HuH-7.5 (cell line): ENCODE measurements at regions not wholly inside any gene's neighbourhood (a gene's known extent, or its start where the extent isn't known, plus 50 kb on each side); places are given as distances from the start of the nearest gene placed in this dataset.

Experiments
- DNase-seq: peaks from one replicate; pipeline ENCODE4 v3.0.0; 2011; ENCODE audit warnings: low spot score

- no peak for DNase-seq
Observed at GRCh38 chr10:3539696-3540383, 245.2 kb downstream of the KLF6 start.

GRCh38 chr10:3538656-3539531, 246.1 kb downstream of the KLF6 start:
- DNase-seq, result peak; percentile 38

GRCh38 chr10:3538291-3538655, 246.7 kb downstream of the KLF6 start:
- no peak for DNase-seq

- DNase-seq, result no peak
Observed at GRCh38 chr10:3537518-3537917, 247.5 kb downstream of the KLF6 start.

GRCh38 chr10:3535001-3535400, 250.0 kb downstream of the KLF6 start:
- DNase-seq, result no peak

- DNase-seq, result no peak
Observed at GRCh38 chr10:3534433-3534832, 250.6 kb downstream of the KLF6 start.

- no peak for DNase-seq
Observed at GRCh38 chr10:3533296-3533695, 251.7 kb downstream of the KLF6 start.

- no peak for DNase-seq
Observed at GRCh38 chr10:3532644-3533043, 252.4 kb downstream of the KLF6 start.

- DNase-seq, result no peak
Observed at GRCh38 chr10:3531670-3532069, 253.3 kb downstream of the KLF6 start.

GRCh38 chr10:3530783-3531645, 254.0 kb downstream of the KLF6 start:
- DNase-seq, result no peak

- no peak for DNase-seq
Observed at GRCh38 chr10:3530346-3530745, 254.7 kb downstream of the KLF6 start.

- DNase-seq, result no peak
Observed at GRCh38 chr10:3529691-3530090, 255.3 kb downstream of the KLF6 start.

GRCh38 chr10:3528823-3529403, 256.1 kb downstream of the KLF6 start:
- no peak for DNase-seq

- DNase-seq, result no peak
Observed at GRCh38 chr10:3528271-3528670, 256.7 kb downstream of the KLF6 start.

GRCh38 chr10:3527869-3528268, 257.1 kb downstream of the KLF6 start:
- no peak for DNase-seq

- DNase-seq, result no peak
Observed at GRCh38 chr10:3526727-3527501, 258.1 kb downstream of the KLF6 start.

- peak; percentile 55 for DNase-seq
Observed at GRCh38 chr10:3525832-3526449, 259.1 kb downstream of the KLF6 start.

- DNase-seq, result no peak
Observed at GRCh38 chr10:3524086-3524960, 260.7 kb downstream of the KLF6 start.

- no peak for DNase-seq
Observed at GRCh38 chr10:3523309-3524050, 261.5 kb downstream of the KLF6 start.
